Psoas muscle (tissue), 7 donors: ENCODE measurements at regions not wholly inside any gene's neighbourhood (a gene's known extent, or its start where the extent isn't known, plus 50 kb on each side); places are given as distances from the start of the nearest gene placed in this dataset.

Experiments
- ATAC-seq, 4 donors: fragments of 200-7000 bp; cut with Tn5 transposase; one replicate each; pipeline ENCODE4 v1.9.1; 2020; ENCODE audit warnings: moderate library complexity in 3 of 4, mild to moderate bottlenecking in 2 of 4
- DNase-seq, 2 donors: peaks; one replicate each; pipeline ENCODE4 v3.0.0-alpha.2; 2020
- H3K27ac ChIP-seq: fragments of 200-600 bp; one replicate; pipeline ENCODE4 v1.8.0; 2022
- H3K27me3 ChIP-seq, 3 donors: fragments of 200-600 bp in 1 of 3; one replicate each; pipeline versions ENCODE4 v1.6.1 to v1.8.0; 2013 to 2022; ENCODE audit warnings: low read length in 2 of 3, mild to moderate bottlenecking in 2 of 3, moderate library complexity in 1 of 3; ENCODE audit not compliant: insufficient read depth in 3 of 3
- H3K36me3 ChIP-seq, 2 donors: fragments of 200-600 bp in 1 of 2; one replicate each; pipeline versions ENCODE4 v1.6.1 to v1.8.0; 2013 to 2022; ENCODE audit warnings: low read depth in 1 of 2, mild to moderate bottlenecking in 1 of 2, moderate library complexity in 1 of 2; ENCODE audit not compliant: insufficient read depth in 1 of 2
- H3K4me1 ChIP-seq: fragments of 200-600 bp; one replicate; pipeline ENCODE4 v1.8.0; 2022
- H3K4me3 ChIP-seq: fragments of 200-600 bp; one replicate; pipeline ENCODE4 v1.8.0; 2022; ENCODE audit warnings: mild to moderate bottlenecking
- H3K9me3 ChIP-seq: fragments of 200-600 bp; one replicate; pipeline ENCODE4 v1.8.0; 2022
- CTCF ChIP-seq: fragments of 200-600 bp; IDR thresholded peaks from one replicate; pipeline ENCODE4 v1.8.0; 2022; ENCODE audit warnings: antibody characterized with exemption
- WGBS, 3 donors: extraction: QIAGEN DNeasy Blood & Tissue Kit; methylation state at CpG; one replicate each; pipeline versions ENCODE4 v1.1.6 to v1.1.7; 2013; 5-methylcytosine and 5-hydroxymethylcytosine counted together
- intact Hi-C, 2 donors: fragments of 100-400 bp; cut with DNase I; formaldehyde crosslinking; loops; one replicate each; pipeline versions ENCODE4 v1.11.0 to v1.14.2; 2022
- donor health status: healthy with polysubstance abuse.
- donor health status: DM: no; HTN: no; CAD: no; lungs with moderate emphysema.
- donor health status: Bipolar disorder and iron deficiency.
- donor health status: healthy.
- donor health status: DM: yes; HTN: yes; CAD: no.
- donor health status: DM: no; HTN: no; CAD: no.
- donor health status: DM: yes; HTN: yes; CAD: no.

GRCh38 chr6:139819776-139820175 is 445.3 kb upstream of the CITED2 start:
- Histone ChIP-seq H3K9me3 (no peaks in the 10 kb centered on the region), H3K4me3 (no peak overlapping the region), H3K36me3 (no peaks in the 10 kb centered on the region), H3K27ac (no peak overlapping the region), H3K4me1 (no peaks in the 10 kb centered on the region), H3K27me3 (no peaks in the 10 kb centered on the region)
- 41 to 47% (median 43%) methylated on average over 4 of the region's 4 CpGs for WGBS, 3 donors
- intact Hi-C loops = no loop called here
- DNase-seq = no peak
- no peak for ATAC-seq
- no peak for TF ChIP-seq CTCF

- no peak for TF ChIP-seq CTCF
- DNase-seq = no peak
- no peaks in the 10 kb centered on the region for H3K9me3 ChIP-seq
- no peak overlapping the region for H3K27ac ChIP-seq
- WGBS, 3 donors = 92 to 95% (median 94%) methylated on average over 3 of the region's 3 CpGs
- no peaks in the 10 kb centered on the region for H3K4me1 ChIP-seq
- ATAC-seq = no peak
- intact Hi-C loops = no loop called here
- no peaks in the 10 kb centered on the region for H3K27me3 ChIP-seq
- no peak overlapping the region for H3K4me3 ChIP-seq
- H3K36me3 ChIP-seq = no peaks in the 10 kb centered on the region
These were observed 438.5 kb upstream of the CITED2 start for GRCh38 chr6:139812939-139813338.

DNA sequence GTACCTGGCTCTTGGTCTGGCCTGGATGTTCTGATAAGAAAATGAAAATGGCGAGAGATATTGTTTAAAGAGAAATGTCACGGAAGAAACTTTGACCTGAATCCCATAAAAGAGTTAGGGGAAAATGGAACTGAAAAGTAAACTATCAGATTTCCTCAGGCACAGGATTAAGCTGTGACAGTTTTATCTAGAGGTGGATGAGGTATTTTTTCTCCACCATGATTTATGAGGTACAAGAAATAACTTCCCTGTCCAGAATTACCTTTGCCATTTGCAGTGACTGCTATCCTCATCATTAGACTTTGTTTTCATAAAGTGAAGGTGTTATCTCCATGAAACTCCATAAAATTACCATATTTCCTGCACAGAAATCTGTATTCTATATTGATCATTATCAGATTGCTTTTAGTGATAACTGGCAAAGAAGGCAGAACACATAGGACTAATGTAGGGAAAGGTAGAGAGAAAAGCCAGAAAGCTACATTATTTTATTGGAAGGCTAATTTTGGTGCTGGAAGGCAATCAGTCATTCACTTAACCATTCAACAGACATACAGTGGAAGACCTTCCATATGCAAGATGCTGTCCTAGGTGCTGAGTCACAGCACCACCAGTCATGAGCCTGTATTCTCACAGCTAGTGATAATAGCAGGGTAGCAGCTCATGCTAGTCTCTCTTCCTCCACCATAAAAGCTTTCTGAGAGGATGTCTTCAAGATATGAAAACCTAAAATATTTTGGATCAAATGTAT is 427.3 kb upstream of the CITED2 start:
- intact Hi-C loops = no loop called here
- Histone ChIP-seq H3K4me3 (no peak overlapping the region), H3K4me1 (peaks cover 12% of the 10 kb centered on the region), H3K27ac (no peak overlapping the region), H3K9me3 (no peaks in the 10 kb centered on the region), H3K27me3 (no peaks in the 10 kb centered on the region), H3K36me3 (no peaks in the 10 kb centered on the region)
- TF ChIP-seq CTCF = no peak
- ATAC-seq (peak in 3 of 4 donors; percentile 38 to 66 (median 47)), DNase-seq (no peak)
- WGBS, 3 donors = 61 to 70% (median 65%) methylated on average over 2 of the region's 2 CpGs

- Histone ChIP-seq H3K27me3 (no peaks in the 10 kb centered on the region), H3K4me3 (no peak overlapping the region), H3K27ac (no peak overlapping the region), H3K9me3 (no peaks in the 10 kb centered on the region), H3K36me3 (no peaks in the 10 kb centered on the region), H3K4me1 (peaks cover 12% of the 10 kb centered on the region)
- TF ChIP-seq CTCF = no peak
- 68 to 82% (median 72%) methylated on average over 1 of the region's 1 CpG for WGBS, 3 donors
- intact Hi-C loops = no loop called here
- no peak for ATAC-seq
- no peak for DNase-seq
These were observed 426.4 kb upstream of the CITED2 start for GRCh38 chr6:139800837-139801236.

DNA sequence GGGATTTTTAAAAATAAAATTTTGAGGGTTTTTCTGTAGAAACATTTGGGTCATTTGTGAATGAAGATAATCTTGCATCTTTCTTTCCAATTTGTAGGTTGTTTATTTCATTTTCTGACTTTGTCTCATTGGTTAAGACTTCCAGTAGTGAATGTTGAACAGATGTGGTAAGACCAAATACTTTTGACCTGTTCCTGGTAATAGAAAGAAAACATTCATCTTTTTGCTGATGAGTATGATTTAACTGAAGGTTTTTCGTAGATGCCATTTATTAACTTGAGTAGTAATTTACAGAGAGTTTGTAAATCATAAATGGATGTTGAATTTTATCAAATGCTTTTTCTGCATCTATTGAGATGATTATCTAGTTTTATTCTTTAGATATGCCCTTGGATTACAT is 416.1 kb upstream of the CITED2 start:
- H3K27me3 ChIP-seq = no peaks in the 10 kb centered on the region
- no peak overlapping the region for H3K27ac ChIP-seq
- WGBS, 3 donors = 85 to 93% (median 92%) methylated on average over 1 of the region's 1 CpG
- ATAC-seq (no peak), DNase-seq (no peak)
- no peak overlapping the region for H3K4me3 ChIP-seq
- no peaks in the 10 kb centered on the region for H3K4me1 ChIP-seq
- no peaks in the 10 kb centered on the region for H3K36me3 ChIP-seq
- intact Hi-C loops = no loop called here
- no peak for TF ChIP-seq CTCF
- no peaks in the 10 kb centered on the region for H3K9me3 ChIP-seq
